HG02798 (cell line): ENCODE measurements at regions not wholly inside any gene's neighbourhood (a gene's known extent, or its start where the extent isn't known, plus 50 kb on each side); places are given as distances from the start of the nearest gene placed in this dataset.

ENCODE experiments used
- ATAC-seq: cut with Tn5 transposase; IDR thresholded peaks from one replicate; pipeline ENCODE4 v1.9.1; 2021; ENCODE audit warnings: mild to moderate bottlenecking; ENCODE audit not compliant: unreplicated experiment, poor library complexity

- no peak for ATAC-seq
These were observed 266.0 kb downstream of the ZNF621 start for GRCh38 chr3:40790746-40791145.

GRCh38 chr3:40793730-40794129 lies 269.0 kb downstream of the ZNF621 start:
- no peak for ATAC-seq

- ATAC-seq, result no peak
These were observed 275.6 kb downstream of the ZNF621 start for GRCh38 chr3:40800343-40800742.

- ATAC-seq, result no peak
These were observed 276.6 kb downstream of the ZNF621 start for GRCh38 chr3:40801284-40801741.

- no peak for ATAC-seq
These were observed 278.6 kb downstream of the ZNF621 start for GRCh38 chr3:40803311-40803710.

- ATAC-seq, result no peak
These were observed 280.7 kb downstream of the ZNF621 start for GRCh38 chr3:40805456-40805855.

GRCh38 chr3:40810813-40811212 lies 286.1 kb downstream of the ZNF621 start:
- ATAC-seq, result no peak

GRCh38 chr3:40817017-40817416 lies 292.3 kb downstream of the ZNF621 start:
- ATAC-seq, result no peak

GRCh38 chr3:40821315-40821714 lies 296.6 kb downstream of the ZNF621 start:
- no peak for ATAC-seq

- ATAC-seq, result no peak
These were observed 302.5 kb downstream of the ZNF621 start for GRCh38 chr3:40827226-40827625.

GRCh38 chr3:40827942-40828688 lies 303.4 kb downstream of the ZNF621 start:
- no peak for ATAC-seq

GRCh38 chr3:40828741-40829415 lies 304.1 kb downstream of the ZNF621 start:
- no peak for ATAC-seq

- no peak for ATAC-seq
These were observed 305.1 kb downstream of the ZNF621 start for GRCh38 chr3:40829876-40830275.

GRCh38 chr3:40837300-40837699 lies 312.5 kb downstream of the ZNF621 start:
- ATAC-seq, result no peak

- ATAC-seq, result no peak
These were observed 316.4 kb downstream of the ZNF621 start for GRCh38 chr3:40841131-40841530.

- no peak for ATAC-seq
These were observed 316.9 kb downstream of the ZNF621 start for GRCh38 chr3:40841570-40842109.

GRCh38 chr3:40842714-40843113 lies 318.0 kb downstream of the ZNF621 start:
- ATAC-seq, result no peak

GRCh38 chr3:40843208-40843624 lies 318.5 kb downstream of the ZNF621 start:
- no peak for ATAC-seq

GRCh38 chr3:40843851-40844548 lies 319.2 kb downstream of the ZNF621 start:
- ATAC-seq, result no peak

GRCh38 chr3:40844896-40845295 lies 320.1 kb downstream of the ZNF621 start:
- ATAC-seq, result no peak

GRCh38 chr3:40845447-40845846 lies 320.7 kb downstream of the ZNF621 start:
- ATAC-seq, result no peak
